SK-N-SH (cell line): ENCODE measurements at regions not wholly inside any gene's neighbourhood (a gene's known extent, or its start where the extent isn't known, plus 50 kb on each side); places are given as distances from the start of the nearest gene placed in this dataset.

Source experiments
- CTCF ChIA-PET: fragments of 300-600, 350-600 bp; formaldehyde crosslinking; extraction: SDS; loops from one replicate; lab custom pipeline; 2021; lab: Yijun Ruan, JAX
- POLR2A ChIA-PET: fragments of 350-600 bp; sonication (Branson Sonifier 250); formaldehyde crosslinking; extraction: SDS; loops from one replicate; lab custom pipeline; 2020; ENCODE audit warnings: antibody characterized with exemption, inconsistent platforms; lab: Yijun Ruan, JAX
- DNase-seq: peaks from one replicate; pipeline ENCODE4 v3.0.0; 2012
- H2AFZ ChIP-seq: fragments of 200-600 bp; sonication (generic); 2 replicates; pipeline ENCODE4 v1.8.1; 2016; ENCODE audit warnings: antibody characterized with exemption, mild to moderate bottlenecking, low read depth
- H3F3A ChIP-seq: fragments of 200-600 bp; sonication (generic); replicated peaks from 2 replicates; pipeline ENCODE3; 2016; ENCODE audit warnings: antibody characterized with exemption, mild to moderate bottlenecking; ENCODE audit not compliant: insufficient read depth
- H3K27ac ChIP-seq, 2 experiments: fragments of 200-500 bp in 1 of 2; fragments of 200-600 bp in 1 of 2; sonication (Bioruptor generic) in 1 of 2; sonication (generic), shearing (Covaris generic) in 1 of 2; 2 replicates each; pipeline versions ENCODE4 v1.5.1 to v1.6.1; 2014 to 2016; ENCODE audit warnings: low read depth in 2 of 2, inconsistent platforms in 1 of 2, low read length in 1 of 2, mild to moderate bottlenecking in 1 of 2, mixed read lengths in 1 of 2
- H3K27me3 ChIP-seq: fragments of 200-600 bp; sonication (generic), shearing (Covaris generic); 2 replicates; pipeline ENCODE4 v1.6.1; 2016; ENCODE audit warnings: mixed run types; ENCODE audit not compliant: insufficient read depth
- H3K36me3 ChIP-seq, 2 experiments: fragments of 200-500 bp in 1 of 2; fragments of 200-600 bp in 1 of 2; sonication (Bioruptor generic) in 1 of 2; sonication (generic) in 1 of 2; replicated peaks in 1 of 2; 2 replicates each; pipeline versions ENCODE3 to v1.5.1; 2014 to 2016; ENCODE audit warnings: low read length in 1 of 2, mild to moderate bottlenecking in 1 of 2; ENCODE audit not compliant: insufficient read depth in 2 of 2, control insufficient read depth in 1 of 2
- H3K4me1 ChIP-seq, 2 experiments: fragments of 200-500 bp in 1 of 2; fragments of 200-600 bp in 1 of 2; sonication (Bioruptor generic) in 1 of 2; sonication (generic), shearing (Covaris generic) in 1 of 2; 2 replicates each; pipeline versions ENCODE4 v1.5.1 to v1.6.1; 2014 to 2016; ENCODE audit warnings: low read depth in 1 of 2, low read length in 1 of 2, mixed run types in 1 of 2; ENCODE audit not compliant: insufficient read depth in 2 of 2, control insufficient read depth in 1 of 2
- H3K4me2 ChIP-seq: fragments of 200-600 bp; sonication (generic), shearing (Covaris generic); 2 replicates; pipeline ENCODE4 v1.6.1; 2017; ENCODE audit warnings: mixed run types
- H3K4me3 ChIP-seq, 2 experiments: fragments of 200-500 bp in 1 of 2; fragments of 200-600 bp in 1 of 2; sonication (Bioruptor generic) in 1 of 2; sonication (generic), shearing (Covaris generic) in 1 of 2; 2 replicates each; pipeline versions ENCODE4 v1.5.1 to v1.8.1; 2014 to 2016; ENCODE audit warnings: low read depth in 2 of 2, inconsistent platforms in 1 of 2, low read length in 1 of 2, mild to moderate bottlenecking in 1 of 2, mixed read lengths in 1 of 2, moderate library complexity in 1 of 2
- H3K79me2 ChIP-seq: fragments of 200-600 bp; sonication (generic); 2 replicates; pipeline ENCODE4 v1.8.1; 2017; ENCODE audit warnings: mild to moderate bottlenecking; ENCODE audit not compliant: insufficient read depth
- H3K9ac ChIP-seq: fragments of 200-600 bp; sonication (generic); 2 replicates; pipeline ENCODE4 v1.6.1; 2017; ENCODE audit warnings: mixed run types
- H3K9me2 ChIP-seq: fragments of 200-600 bp; sonication (generic); 2 replicates; pipeline ENCODE4 v1.6.1; 2017; ENCODE audit warnings: mixed run types
- H3K9me3 ChIP-seq: fragments of 200-600 bp; sonication (generic); 2 replicates; pipeline ENCODE4 v1.6.1; 2017; ENCODE audit warnings: mixed run types, mild to moderate bottlenecking, moderate library complexity
- H4K20me1 ChIP-seq: fragments of 200-600 bp; sonication (generic); 2 replicates; pipeline ENCODE4 v1.6.1; 2017; ENCODE audit warnings: mild to moderate bottlenecking, mixed run types; ENCODE audit not compliant: insufficient read depth
- CHD2 ChIP-seq: fragments of 150-350 bp; IDR thresholded peaks from 2 replicates; pipeline ENCODE4 v1.6.1; 2018; ENCODE audit warnings: low read length; ENCODE audit not compliant: partially characterized antibody
- EZH2phosphoT487 ChIP-seq: fragments of 200-600 bp; sonication (generic); IDR thresholded peaks from 2 replicates; pipeline ENCODE4 v1.6.1; 2017; ENCODE audit warnings: low read depth, mixed run types, mild to moderate bottlenecking, antibody characterized with exemption, moderate library complexity, borderline replicate concordance
- FOXJ3 ChIP-seq: sonication (generic); formaldehyde crosslinking; IDR thresholded peaks from 2 replicates; pipeline ENCODE4 v1.5.1; 2020; ENCODE audit warnings: mild to moderate bottlenecking, missing genetic modification reagents
- FOXM1 ChIP-seq: IDR thresholded peaks from 2 replicates; pipeline ENCODE4 v1.4.0; 2012; ENCODE audit warnings: low read depth, mild to moderate bottlenecking
- GATA2 ChIP-seq: sonication (generic); formaldehyde crosslinking; IDR thresholded peaks from 2 replicates; pipeline ENCODE4 v1.5.0; 2020; ENCODE audit warnings: mild to moderate bottlenecking, missing genetic modification reagents
- JUND ChIP-seq: IDR thresholded peaks from 2 replicates; pipeline ENCODE4 v1.4.0; 2012
- NFIC ChIP-seq: IDR thresholded peaks from 2 replicates; pipeline ENCODE4 v1.4.0; 2012; ENCODE audit warnings: borderline replicate concordance
- POLR2AphosphoS5 ChIP-seq: IDR thresholded peaks from 2 replicates; pipeline ENCODE4 v1.6.1; 2012; ENCODE audit warnings: low read depth, low read length
- RXRA ChIP-seq: IDR thresholded peaks from 2 replicates; pipeline ENCODE4 v1.4.0; 2012; ENCODE audit warnings: low read depth, mild to moderate bottlenecking, borderline replicate concordance
- TCF12 ChIP-seq: IDR thresholded peaks from 2 replicates; pipeline ENCODE4 v1.4.0; 2012
- TEAD4 ChIP-seq: IDR thresholded peaks from 2 replicates; pipeline ENCODE4 v1.4.0; 2012; ENCODE audit warnings: mild to moderate bottlenecking, borderline replicate concordance; ENCODE audit not compliant: insufficient read depth
- WGBS: methylation state at CpG from one replicate; pipeline ENCODE4 v1.1.6; 2017; ENCODE audit warnings: low lambda C conversion rate; 5-methylcytosine and 5-hydroxymethylcytosine counted together
- TF ChIP-seq, protein P1 (sequence below): IDR thresholded peaks from 2 replicates; pipeline ENCODE4; 2012
- TF ChIP-seq, protein P2 (sequence below): IDR thresholded peaks from 2 replicates; pipeline ENCODE4 v1.4.0; 2012; ENCODE audit warnings: low read depth, borderline replicate concordance
- TF ChIP-seq, protein P3 (sequence below): IDR thresholded peaks from 2 replicates; pipeline ENCODE4 v1.4.0; 2012; ENCODE audit warnings: low read depth, borderline replicate concordance
- TF ChIP-seq, protein P4 (sequence below): IDR thresholded peaks from 2 replicates; pipeline ENCODE4 v1.4.0; 2012; ENCODE audit warnings: low read depth
- TF ChIP-seq, protein P5 (sequence below): IDR thresholded peaks from 2 replicates; pipeline ENCODE4 v1.6.1; 2012; ENCODE audit warnings: mild to moderate bottlenecking, low read depth, low read length, moderate library complexity

DNA sequence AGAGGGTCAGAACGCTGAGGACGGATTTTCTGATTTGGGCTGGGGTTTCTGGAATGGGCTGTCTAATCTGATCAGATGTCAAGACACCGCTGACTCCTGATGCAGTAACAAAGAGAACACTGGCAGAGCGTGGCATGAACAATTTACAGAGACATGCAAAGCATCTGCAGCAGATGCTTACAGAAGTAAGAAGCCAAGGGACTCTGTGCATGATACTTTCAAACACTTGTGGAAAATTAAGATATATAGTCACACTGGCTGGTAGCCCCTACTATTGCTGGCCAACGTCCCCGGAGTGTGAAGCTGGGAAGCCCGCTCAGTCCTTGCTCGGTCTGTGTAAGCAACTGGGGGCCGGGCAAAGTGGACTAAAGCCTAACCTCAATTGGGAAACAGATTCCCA lies 903.7 kb downstream of the BRD1 start:
- TF ChIP-seq, protein P1, sequence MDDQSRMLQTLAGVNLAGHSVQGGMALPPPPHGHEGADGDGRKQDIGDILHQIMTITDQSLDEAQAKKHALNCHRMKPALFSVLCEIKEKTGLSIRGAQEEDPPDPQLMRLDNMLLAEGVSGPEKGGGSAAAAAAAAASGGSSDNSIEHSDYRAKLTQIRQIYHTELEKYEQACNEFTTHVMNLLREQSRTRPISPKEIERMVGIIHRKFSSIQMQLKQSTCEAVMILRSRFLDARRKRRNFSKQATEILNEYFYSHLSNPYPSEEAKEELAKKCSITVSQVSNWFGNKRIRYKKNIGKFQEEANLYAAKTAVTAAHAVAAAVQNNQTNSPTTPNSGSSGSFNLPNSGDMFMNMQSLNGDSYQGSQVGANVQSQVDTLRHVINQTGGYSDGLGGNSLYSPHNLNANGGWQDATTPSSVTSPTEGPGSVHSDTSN, result no peak
- TF ChIP-seq, protein P2, sequence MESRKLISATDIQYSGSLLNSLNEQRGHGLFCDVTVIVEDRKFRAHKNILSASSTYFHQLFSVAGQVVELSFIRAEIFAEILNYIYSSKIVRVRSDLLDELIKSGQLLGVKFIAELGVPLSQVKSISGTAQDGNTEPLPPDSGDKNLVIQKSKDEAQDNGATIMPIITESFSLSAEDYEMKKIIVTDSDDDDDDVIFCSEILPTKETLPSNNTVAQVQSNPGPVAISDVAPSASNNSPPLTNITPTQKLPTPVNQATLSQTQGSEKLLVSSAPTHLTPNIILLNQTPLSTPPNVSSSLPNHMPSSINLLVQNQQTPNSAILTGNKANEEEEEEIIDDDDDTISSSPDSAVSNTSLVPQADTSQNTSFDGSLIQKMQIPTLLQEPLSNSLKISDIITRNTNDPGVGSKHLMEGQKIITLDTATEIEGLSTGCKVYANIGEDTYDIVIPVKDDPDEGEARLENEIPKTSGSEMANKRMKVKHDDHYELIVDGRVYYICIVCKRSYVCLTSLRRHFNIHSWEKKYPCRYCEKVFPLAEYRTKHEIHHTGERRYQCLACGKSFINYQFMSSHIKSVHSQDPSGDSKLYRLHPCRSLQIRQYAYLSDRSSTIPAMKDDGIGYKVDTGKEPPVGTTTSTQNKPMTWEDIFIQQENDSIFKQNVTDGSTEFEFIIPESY, result no peak
- TF ChIP-seq FOXM1, result no peak
- TF ChIP-seq, protein P3, sequence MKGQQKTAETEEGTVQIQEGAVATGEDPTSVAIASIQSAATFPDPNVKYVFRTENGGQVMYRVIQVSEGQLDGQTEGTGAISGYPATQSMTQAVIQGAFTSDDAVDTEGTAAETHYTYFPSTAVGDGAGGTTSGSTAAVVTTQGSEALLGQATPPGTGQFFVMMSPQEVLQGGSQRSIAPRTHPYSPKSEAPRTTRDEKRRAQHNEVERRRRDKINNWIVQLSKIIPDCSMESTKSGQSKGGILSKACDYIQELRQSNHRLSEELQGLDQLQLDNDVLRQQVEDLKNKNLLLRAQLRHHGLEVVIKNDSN, result no peak
- no peak for TF ChIP-seq FOXJ3 (CRISPR knock-in tag)
- no peak for TF ChIP-seq NFIC
- TF ChIP-seq, protein P4, sequence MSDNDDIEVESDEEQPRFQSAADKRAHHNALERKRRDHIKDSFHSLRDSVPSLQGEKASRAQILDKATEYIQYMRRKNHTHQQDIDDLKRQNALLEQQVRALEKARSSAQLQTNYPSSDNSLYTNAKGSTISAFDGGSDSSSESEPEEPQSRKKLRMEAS, result no peak
- no peak for TF ChIP-seq GATA2 (CRISPR knock-in tag)
- TF ChIP-seq, protein P5, sequence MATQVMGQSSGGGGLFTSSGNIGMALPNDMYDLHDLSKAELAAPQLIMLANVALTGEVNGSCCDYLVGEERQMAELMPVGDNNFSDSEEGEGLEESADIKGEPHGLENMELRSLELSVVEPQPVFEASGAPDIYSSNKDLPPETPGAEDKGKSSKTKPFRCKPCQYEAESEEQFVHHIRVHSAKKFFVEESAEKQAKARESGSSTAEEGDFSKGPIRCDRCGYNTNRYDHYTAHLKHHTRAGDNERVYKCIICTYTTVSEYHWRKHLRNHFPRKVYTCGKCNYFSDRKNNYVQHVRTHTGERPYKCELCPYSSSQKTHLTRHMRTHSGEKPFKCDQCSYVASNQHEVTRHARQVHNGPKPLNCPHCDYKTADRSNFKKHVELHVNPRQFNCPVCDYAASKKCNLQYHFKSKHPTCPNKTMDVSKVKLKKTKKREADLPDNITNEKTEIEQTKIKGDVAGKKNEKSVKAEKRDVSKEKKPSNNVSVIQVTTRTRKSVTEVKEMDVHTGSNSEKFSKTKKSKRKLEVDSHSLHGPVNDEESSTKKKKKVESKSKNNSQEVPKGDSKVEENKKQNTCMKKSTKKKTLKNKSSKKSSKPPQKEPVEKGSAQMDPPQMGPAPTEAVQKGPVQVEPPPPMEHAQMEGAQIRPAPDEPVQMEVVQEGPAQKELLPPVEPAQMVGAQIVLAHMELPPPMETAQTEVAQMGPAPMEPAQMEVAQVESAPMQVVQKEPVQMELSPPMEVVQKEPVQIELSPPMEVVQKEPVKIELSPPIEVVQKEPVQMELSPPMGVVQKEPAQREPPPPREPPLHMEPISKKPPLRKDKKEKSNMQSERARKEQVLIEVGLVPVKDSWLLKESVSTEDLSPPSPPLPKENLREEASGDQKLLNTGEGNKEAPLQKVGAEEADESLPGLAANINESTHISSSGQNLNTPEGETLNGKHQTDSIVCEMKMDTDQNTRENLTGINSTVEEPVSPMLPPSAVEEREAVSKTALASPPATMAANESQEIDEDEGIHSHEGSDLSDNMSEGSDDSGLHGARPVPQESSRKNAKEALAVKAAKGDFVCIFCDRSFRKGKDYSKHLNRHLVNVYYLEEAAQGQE, result no peak
- no peak for TF ChIP-seq TCF12
- TF ChIP-seq CHD2, result no peak
- no peak for TF ChIP-seq POLR2AphosphoS5
- no peak for TF ChIP-seq RXRA
- no peak for TF ChIP-seq TEAD4
- no peak for TF ChIP-seq EZH2phosphoT487
- TF ChIP-seq JUND, result no peak
- Histone ChIP-seq H4K20me1 (no peaks in the 10 kb centered on the region), H2AFZ (no peak overlapping the region), H3F3A (no peaks in the 10 kb centered on the region), H3K36me3 (no peaks in the 10 kb centered on the region), H3K4me1 (peaks cover 0 to 11% of the 10 kb centered on the region in 2 experiments; a peak in 1 of 4 replicates), H3K79me2 (no peaks in the 10 kb centered on the region), H3K27me3 (no peaks in the 10 kb centered on the region), H3K4me2 (no peak overlapping the region), H3K27ac (no peak overlapping the region), H3K9me2 (no peaks in the 10 kb centered on the region), H3K4me3 (no peak overlapping the region), H3K9me3 (no peaks in the 10 kb centered on the region), H3K9ac (no peak overlapping the region)
- POLR2A ChIA-PET, result no interaction called here
- DNase-seq, result no peak
- WGBS, result 39% methylated on average over 7 of the region's 9 CpGs
- CTCF ChIA-PET, result no interaction called here
